ENCODE measurements at regions not wholly inside any gene's neighbourhood (a gene's known extent, or its start where the extent isn't known, plus 50 kb on each side); places are given as distances from the start of the nearest gene placed in this dataset.

- TF ChIP-seq CTCF (conservative IDR thresholded peaks at IDR 0.05; ENCODE audit: low read depth, low read length): no peak
- no peak for TF ChIP-seq EZH2 (IDR thresholded peaks at IDR 0.05; ENCODE audit: borderline replicate concordance, low read depth, low read length, poor library complexity, severe bottlenecking)
Measured at GRCh38 chr9:14417237-14417636, 103.3 kb upstream of the NFIB start.
